Renal cortical epithelial cell (primary cell): ENCODE measurements at regions not wholly inside any gene's neighbourhood (a gene's known extent, or its start where the extent isn't known, plus 50 kb on each side); places are given as distances from the start of the nearest gene placed in this dataset.
A peak's percentile ranks its signal among the peaks of the same experiment; 100 is the strongest.
"Not testable (repeated sequence)": the region's sequence is repeated elsewhere in the genome, so short reads cannot be mapped to it uniquely, and the experiment has no call there.

ENCODE experiments used
- DNase-seq: peaks from one replicate; pipeline ENCODE4 v3.0.0-alpha.2; 2011; ENCODE audit warnings: low read depth

- no peak for DNase-seq
Measured at GRCh38 chr10:36765782-36766414, 359.5 kb upstream of the ANKRD30A start.

GRCh38 chr10:36764823-36765222, 360.6 kb upstream of the ANKRD30A start:
- no peak for DNase-seq

GRCh38 chr10:36761121-36761520, 364.3 kb upstream of the ANKRD30A start:
- DNase-seq: no peak

- peak; percentile 10 for DNase-seq
Measured at GRCh38 chr10:36759141-36759805, 366.1 kb upstream of the ANKRD30A start.

- DNase-seq: no peak
Measured at GRCh38 chr10:36748128-36748871, 377.1 kb upstream of the ANKRD30A start.

GRCh38 chr10:36739884-36740445, 385.4 kb upstream of the ANKRD30A start:
- no peak for DNase-seq

GRCh38 chr10:36738738-36739431, 386.5 kb upstream of the ANKRD30A start:
- no peak for DNase-seq

GRCh38 chr10:36736311-36736710, 389.1 kb upstream of the ANKRD30A start:
- no peak for DNase-seq

GRCh38 chr10:36734590-36734989, 390.8 kb upstream of the ANKRD30A start:
- DNase-seq: not testable (repeated sequence)

GRCh38 chr10:36730316-36730715, 395.1 kb upstream of the ANKRD30A start:
- DNase-seq: no peak

- no peak for DNase-seq
Measured at GRCh38 chr10:36728626-36729025, 396.8 kb upstream of the ANKRD30A start.

- DNase-seq: peak; percentile 86
Measured at GRCh38 chr10:36725581-36726520, 399.5 kb upstream of the ANKRD30A start.

GRCh38 chr10:36722777-36723176, 402.6 kb upstream of the ANKRD30A start:
- DNase-seq: no peak

GRCh38 chr10:36721871-36722270, 403.5 kb upstream of the ANKRD30A start:
- DNase-seq: no peak

- DNase-seq: no peak
Measured at GRCh38 chr10:36720895-36721294, 404.5 kb upstream of the ANKRD30A start.

GRCh38 chr10:36717118-36717517, 408.3 kb upstream of the ANKRD30A start:
- DNase-seq: no peak

GRCh38 chr10:36716291-36716690, 409.1 kb upstream of the ANKRD30A start:
- no peak for DNase-seq

GRCh38 chr10:36712695-36713094, 412.7 kb upstream of the ANKRD30A start:
- no peak for DNase-seq

GRCh38 chr10:36711361-36711760, 414.0 kb upstream of the ANKRD30A start:
- no peak for DNase-seq

- no peak for DNase-seq
Measured at GRCh38 chr10:36704124-36704523, 421.3 kb upstream of the ANKRD30A start.

GRCh38 chr10:36703179-36703578, 422.2 kb upstream of the ANKRD30A start:
- peak; percentile 54 for DNase-seq
